HG02970 (cell line): ENCODE measurements at regions not wholly inside any gene's neighbourhood (a gene's known extent, or its start where the extent isn't known, plus 50 kb on each side); places are given as distances from the start of the nearest gene placed in this dataset.

Experiments
- ATAC-seq: cut with Tn5 transposase; IDR thresholded peaks from one replicate; pipeline ENCODE4 v1.9.1; 2021; ENCODE audit warnings: mild to moderate bottlenecking, moderate library complexity, moderate number of reproducible peaks; ENCODE audit not compliant: unreplicated experiment, low FRiP score

GRCh38 chr1:244988521-244988920 is 124.2 kb upstream of the HNRNPU start:
- ATAC-seq = no peak

DNA sequence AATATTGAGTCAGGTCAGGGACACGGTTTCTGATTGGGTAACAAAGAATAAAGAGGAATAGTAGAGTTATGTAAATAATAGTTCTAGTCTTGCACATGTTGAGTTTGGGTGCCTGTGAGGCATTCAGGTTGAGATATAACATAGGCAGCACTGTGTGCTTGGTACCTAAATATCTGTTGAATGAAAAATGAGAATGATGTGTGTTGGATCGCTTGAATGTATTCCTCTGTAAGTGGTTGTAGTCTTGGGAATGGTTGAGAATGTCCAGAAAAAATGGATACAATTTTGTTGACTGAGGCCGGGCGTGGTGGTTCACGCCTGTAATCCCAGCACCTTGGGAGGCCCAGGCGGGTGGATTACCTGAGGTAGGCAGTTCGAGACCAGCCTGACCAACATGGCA is 116.3 kb upstream of the HNRNPU start:
- no peak for ATAC-seq

DNA sequence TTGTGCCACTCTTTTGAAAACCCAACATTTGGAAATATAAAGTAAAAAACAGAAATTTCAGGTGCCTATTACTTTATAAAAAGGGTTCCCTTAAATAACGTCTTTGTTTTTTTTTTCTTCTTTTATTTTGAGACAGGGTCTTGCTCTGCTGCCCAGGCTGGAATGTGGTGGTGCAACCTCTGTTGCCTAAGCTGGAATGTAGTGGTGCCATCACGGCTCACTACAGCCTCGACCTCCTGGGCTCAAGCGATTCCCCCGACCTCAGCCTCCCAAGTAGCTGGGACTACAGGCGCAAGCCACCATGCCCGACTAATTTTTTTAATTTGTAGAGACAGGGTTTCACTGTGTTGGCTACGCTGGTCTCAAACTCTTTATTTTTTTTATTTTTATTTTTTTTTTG is 110.2 kb upstream of the HNRNPU start:
- ATAC-seq = no peak

DNA sequence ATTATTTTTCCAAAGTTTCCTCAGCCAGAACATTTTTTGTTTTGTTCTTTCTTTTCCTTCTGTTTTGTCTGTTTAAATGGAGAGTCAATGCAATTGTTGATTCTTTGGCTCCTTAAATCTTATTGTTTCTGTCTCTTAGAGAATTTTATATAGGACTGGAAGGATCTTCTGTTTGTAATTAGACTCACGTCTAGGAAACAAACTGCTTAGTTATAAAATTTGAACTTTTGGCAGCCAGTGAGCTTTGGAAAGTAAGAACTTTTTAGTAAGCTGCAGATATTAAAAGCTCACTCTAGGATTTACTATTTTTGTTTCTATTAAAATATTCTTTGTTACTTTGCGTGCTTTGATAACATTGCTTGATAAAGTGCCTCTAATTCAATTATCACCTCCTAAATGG is 109.8 kb upstream of the HNRNPU start:
- no peak for ATAC-seq

GRCh38 chr1:244971552-244972216 is 107.3 kb upstream of the HNRNPU start:
- ATAC-seq = no peak

- ATAC-seq = peak; percentile 78
Observed at GRCh38 chr1:244970744-244971551, 106.6 kb upstream of the HNRNPU start.

DNA sequence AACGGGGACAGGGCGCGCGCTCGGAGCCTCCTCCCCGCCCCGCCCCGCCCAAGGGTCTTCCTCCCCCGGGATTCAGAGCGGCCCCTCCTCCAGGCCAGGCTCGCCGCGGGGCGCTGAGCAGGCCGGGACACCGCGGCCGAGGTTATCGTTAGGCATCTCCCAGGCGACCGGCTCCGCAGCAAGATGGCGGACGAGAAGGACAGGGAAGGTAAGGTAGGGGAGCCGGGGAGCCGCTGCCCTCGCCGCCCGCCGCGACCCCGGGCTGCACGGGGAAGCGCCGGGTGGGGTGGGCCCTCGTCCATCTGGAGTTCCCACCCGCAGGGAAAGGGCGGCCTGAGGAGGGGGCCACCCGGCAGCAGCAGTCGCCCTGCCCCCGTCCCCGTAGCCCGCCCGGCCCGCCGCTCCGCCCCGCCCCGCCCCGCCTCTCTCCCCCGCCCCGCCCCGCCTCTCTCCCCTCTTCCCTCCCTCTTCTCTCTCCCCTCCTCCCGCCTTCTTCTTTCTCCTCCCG is 105.9 kb upstream of the HNRNPU start:
- ATAC-seq = peak; percentile 54

- ATAC-seq = peak; percentile 15
Observed at GRCh38 chr1:244969355-244970235, 105.3 kb upstream of the HNRNPU start.

- ATAC-seq = no peak
Observed at GRCh38 chr1:244968881-244969280, 104.5 kb upstream of the HNRNPU start.

DNA sequence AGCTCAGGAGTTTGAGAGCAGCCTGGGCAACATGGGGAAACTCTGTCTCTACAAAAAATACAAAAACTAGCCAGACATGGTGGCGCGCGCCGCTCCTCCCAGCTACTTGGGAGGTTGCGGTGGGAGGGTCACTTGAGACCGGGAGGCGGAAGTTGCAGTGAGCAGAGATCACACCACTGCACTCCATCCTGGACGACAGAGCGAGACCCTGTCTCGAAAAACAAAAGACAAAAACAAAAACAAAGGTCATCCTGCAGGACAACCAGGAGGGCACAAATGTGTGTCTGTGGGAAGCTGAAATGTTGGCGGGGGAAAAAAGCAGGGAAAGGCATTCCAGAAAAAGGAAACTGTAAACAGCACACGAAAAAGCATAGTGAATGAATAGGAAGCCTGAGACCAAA is 104.1 kb upstream of the HNRNPU start:
- no peak for ATAC-seq

GRCh38 chr1:244967159-244967558 is 102.8 kb upstream of the HNRNPU start:
- ATAC-seq = no peak

- ATAC-seq = no peak
Observed at GRCh38 chr1:244965185-244966030, 101.1 kb upstream of the HNRNPU start.

GRCh38 chr1:244964112-244964971 is 100.0 kb upstream of the HNRNPU start:
- ATAC-seq = no peak

DNA sequence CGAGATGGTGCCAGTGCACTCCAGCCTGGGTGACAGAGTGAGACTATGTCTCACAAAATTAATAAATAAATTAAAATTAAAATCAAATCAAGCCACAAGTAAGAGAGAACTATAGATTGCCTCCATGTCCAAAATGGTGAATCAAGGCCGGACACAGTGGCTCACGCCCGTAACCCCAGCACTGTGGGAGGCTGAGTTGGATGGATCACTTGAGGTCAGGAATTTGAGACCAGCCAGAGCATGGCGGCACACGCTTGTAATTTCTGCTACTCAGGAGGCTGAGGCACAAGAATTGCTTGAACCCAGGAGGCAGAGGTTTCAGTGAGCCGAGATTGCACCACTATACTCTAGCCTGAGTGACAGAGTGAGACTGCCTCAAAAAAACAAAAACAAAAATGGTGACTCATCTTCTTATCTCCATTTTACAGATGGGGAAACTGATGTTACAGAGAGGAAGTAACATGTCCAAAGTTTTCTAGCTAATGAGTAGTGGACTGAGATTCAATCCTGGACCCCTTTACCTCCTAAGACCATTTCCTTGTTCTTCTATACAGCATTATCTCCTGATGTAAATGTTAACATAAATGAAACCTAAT is 99.0 kb upstream of the HNRNPU start:
- ATAC-seq = no peak

DNA sequence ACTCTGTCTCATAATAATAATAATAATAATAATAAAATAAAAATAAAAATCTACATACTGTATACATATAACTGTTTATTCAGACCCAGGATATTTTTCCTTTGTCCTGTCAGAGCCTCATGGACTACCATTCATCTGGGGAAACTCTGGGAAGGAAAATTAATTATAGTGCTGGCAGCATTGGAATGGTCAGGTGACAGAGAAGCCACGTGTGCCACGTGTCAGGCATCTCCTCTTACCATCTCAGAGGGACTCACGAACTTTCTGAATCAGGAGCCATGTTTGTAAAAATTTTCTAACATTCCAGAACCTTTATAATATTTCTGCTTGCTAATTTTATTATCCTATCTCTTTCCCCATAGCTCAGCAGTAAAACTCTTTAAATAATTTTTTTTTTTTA is 97.8 kb upstream of the HNRNPU start:
- ATAC-seq = no peak

DNA sequence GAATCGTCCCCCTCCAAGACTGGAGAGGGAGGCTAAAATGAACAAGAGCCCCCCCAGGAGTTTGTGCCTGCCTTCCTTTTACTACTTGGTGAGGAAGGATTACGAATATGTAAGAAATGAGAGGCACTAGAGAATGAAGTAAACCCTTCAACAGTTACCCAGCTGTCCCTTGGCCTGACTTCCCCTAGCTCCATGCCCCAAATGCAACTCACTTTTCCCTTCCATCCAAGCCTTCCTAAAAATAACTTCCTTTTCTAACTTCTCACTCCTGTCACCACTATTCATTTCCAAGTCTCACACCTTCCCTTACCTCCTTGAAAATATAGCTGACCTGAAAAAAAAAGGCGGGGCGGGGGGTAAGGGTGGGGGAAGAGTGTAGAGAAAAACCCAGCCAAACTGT is 96.6 kb upstream of the HNRNPU start:
- ATAC-seq = no peak

DNA sequence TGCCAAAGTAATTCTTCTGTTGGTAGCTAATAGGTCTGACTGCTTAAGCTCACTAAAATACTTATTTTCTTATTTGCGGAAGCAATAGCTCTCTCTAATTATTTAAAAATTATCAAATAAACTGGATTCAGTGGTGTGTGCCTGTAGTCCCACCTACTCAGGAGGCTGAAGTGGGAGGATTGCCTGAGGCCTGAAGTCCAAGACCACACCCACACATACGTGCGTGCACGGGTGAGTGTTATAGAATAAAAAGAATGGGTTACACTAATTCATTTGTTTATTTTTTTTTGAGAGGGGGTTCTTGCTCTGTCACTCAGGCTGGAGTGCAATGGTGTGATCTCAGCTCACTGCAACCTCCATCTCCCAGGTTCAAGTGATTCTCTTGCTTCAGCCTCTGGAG is 94.2 kb upstream of the HNRNPU start:
- ATAC-seq = no peak

GRCh38 chr1:244957525-244957924 is 93.2 kb upstream of the HNRNPU start:
- ATAC-seq = no peak

- ATAC-seq = no peak
Observed at GRCh38 chr1:244957122-244957521, 92.8 kb upstream of the HNRNPU start.
